Ammon's horn (tissue), 1 donor: ENCODE measurements at regions not wholly inside any gene's neighbourhood (a gene's known extent, or its start where the extent isn't known, plus 50 kb on each side); places are given as distances from the start of the nearest gene placed in this dataset.
A peak's percentile ranks its signal among the peaks of the same experiment; 100 is the strongest.

ENCODE experiments used
- DNase-seq: peaks from one replicate; pipeline ENCODE4 v3.0.0-alpha.2; 2016; ENCODE audit warnings: low spot score

DNA sequence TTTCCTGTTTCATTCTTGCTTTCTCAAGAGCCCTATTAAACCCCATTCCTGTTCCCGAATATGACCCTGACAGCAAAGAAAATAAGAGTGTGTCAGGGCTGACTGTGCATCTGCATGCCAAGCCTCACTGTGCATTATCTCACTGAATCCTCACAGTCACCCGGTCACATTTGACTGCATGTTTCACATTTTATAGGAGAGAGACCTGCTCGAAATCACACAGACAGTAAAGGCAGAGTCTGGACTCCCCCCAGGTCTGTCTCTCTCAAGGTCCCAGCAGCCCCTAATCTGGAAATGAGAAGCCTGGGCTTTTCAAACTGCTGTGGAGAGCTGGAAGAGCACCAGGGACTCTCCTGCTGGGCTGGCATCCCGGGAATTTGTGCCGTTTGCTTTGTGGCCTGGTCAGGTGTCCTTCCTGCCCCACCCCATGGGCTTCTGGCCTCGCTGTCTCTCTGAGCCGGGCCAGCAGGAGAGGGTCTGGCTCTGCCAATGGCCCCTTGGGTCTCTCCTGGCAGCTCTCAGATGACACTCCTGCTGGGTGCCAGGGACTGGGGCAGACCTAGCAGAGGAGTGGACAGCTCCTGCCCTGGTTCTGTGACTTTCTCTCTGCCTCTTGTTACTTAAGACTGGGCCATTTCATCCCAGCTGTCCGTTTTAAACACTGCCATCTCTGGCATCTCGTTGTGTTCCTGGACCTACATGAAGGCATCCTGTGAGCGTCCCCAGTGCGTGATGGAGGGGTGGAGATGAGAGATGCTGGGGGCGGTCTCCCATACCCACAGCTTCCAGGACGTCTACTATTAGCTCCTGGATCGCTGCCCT lies 173.6 kb downstream of the ARHGAP12 start:
- DNase-seq: no peak

- no peak for DNase-seq
These were observed 174.9 kb downstream of the ARHGAP12 start for GRCh38 chr10:31753681-31754080.

GRCh38 chr10:31752170-31752569 lies 176.5 kb downstream of the ARHGAP12 start:
- DNase-seq: no peak

DNA sequence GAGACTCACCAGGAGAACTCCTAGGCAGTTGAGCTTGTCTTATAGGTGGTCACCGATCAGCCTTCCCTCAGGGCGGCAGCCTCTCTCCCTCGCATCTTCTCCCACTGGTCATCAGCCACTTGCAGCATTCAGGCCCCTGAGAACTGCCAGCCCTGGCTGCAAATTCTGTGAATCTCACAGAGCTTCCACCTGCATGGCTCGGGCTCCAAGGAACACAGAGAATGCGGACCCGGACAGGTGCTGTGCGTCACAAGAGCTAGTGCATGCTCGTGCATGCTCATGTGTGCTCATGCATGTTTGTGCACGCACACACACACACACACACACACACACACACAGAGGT lies 176.9 kb downstream of the ARHGAP12 start:
- DNase-seq: no peak

DNA sequence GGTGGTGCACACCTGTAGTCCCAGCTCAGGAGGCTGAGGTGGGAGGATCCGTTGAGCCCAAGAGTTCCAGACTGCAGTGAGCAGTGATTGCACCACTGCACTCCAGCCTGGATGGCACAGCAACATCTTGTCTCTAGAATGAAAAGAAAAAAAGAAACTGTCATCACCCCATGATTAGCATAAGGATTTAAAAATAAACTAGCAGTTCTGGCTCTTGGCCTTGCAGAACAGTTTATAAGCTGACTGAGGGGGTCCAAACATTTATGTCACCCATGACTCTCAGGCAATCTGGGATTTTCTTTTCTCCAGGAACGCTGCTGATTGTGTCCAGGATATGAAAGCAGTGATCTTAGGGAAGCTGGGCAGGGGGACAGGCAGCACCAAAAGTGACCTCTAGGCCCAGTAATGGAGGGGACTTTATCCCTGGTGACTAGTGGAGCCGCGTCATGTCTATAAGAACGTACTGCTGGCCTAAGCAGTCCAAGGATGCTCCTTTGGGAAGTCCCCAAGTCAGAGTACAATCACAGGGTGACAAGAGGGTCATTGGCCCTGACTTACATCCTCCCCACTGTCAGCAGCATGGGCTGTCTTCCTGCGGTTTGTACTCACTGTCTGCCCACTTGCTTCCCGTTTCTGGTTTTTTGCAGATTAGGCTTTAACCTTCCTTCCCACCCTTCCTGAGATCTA lies 177.4 kb downstream of the ARHGAP12 start:
- DNase-seq: peak; percentile 70

DNA sequence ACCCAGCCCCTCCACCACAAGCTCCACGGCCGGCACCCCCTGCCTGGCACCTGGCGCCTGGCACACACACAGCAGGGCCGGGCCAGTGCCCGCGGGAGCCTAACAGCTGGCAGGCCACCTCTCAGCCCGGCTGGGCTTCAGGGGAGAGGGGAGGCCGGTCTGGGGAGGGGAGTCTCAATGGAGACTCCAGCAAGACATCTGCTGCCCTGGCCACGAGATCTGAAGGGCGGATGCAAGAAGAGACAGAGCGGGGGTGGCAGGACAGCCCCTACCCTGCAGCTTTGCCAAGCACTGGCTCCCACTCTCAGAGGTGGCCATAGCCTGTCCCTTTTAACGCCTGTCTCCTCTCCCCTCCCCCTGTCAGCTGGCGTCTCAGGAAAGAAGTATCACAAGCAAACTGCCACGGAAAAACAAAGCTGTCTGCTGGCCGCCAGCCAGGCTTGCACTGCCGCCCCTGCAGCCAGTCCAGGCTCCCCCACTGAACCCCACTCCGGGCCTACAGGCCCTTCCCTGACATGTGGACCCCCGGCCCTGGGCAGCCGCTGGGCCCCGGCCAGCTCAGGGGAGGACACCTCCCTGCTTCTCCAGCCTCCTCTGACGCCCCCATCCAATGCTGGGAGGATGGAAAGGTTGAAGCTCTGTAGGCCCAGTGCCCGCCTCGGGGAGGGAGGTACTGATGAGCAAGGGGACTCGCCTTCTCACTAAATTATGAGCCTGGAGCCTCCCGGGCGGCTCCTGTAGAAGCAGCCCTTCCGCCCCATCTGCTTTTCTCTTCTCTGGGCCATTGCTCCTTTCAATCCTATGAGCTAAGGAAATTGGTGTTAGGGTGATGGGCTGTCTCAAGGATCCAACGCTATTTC lies 178.4 kb downstream of the ARHGAP12 start:
- DNase-seq: peak; percentile 79

DNA sequence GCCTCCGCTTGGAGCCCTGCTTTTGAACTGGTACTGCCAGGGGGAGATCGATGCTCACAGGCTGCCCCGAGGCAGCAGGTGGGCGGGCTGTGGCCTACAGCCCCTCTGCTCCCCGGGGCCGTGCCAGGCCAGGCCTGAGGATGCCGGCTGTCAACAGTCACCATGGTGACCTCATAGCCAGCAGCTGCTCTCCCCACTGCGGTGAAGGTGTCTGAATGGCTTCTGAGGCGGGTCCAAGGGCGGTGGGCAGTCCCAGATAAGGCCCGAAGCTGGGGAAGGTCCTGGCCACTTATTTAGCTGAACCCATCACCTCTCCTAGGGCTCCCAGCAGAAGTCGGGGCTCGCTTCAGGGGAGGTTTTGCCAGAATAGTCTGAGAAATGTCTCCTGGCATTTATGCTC lies 179.3 kb downstream of the ARHGAP12 start:
- DNase-seq: no peak

GRCh38 chr10:31745612-31746376 lies 182.8 kb downstream of the ARHGAP12 start:
- DNase-seq: no peak

- no peak for DNase-seq
These were observed 184.6 kb downstream of the ARHGAP12 start for GRCh38 chr10:31744025-31744424.

DNA sequence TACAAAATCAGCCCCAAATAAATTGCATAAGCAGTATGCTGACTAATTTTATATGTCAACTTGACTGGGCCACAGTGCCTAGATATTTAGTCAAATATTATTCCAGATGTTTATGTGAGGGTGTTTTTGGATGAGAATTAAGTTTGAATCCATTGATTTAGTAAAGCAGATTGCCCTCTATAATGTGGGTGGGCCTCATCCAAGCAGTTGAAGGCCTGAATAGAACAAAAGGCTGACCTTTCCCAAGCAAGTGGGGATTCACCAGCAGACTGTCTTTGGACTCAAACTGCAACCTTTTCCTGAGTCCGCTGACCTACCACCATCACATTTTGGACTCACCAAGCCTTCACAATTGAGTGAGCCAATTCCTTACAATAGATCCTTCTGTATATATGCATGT lies 186.4 kb downstream of the ARHGAP12 start:
- no peak for DNase-seq

- no peak for DNase-seq
These were observed 187.2 kb downstream of the ARHGAP12 start for GRCh38 chr10:31741473-31741872.

DNA sequence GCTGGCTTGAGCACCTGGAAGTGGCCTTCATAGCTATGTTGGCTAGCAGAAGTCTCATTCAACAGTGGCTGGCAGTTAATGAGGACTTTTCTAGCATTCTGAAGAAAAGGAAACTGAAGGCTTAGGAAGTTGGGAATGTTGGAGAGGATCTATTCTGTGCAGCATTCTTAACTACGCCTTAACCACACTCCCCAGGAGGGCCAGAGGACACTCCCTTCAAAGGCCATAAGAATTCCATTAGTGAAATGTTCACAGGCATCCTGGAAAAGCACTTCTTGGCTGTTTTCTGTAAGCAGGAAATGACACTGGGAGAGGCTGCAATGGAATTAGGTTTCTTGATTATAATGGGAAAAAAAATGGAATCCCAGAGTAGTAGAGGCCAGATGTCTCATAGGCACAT lies 188.9 kb downstream of the ARHGAP12 start:
- no peak for DNase-seq

DNA sequence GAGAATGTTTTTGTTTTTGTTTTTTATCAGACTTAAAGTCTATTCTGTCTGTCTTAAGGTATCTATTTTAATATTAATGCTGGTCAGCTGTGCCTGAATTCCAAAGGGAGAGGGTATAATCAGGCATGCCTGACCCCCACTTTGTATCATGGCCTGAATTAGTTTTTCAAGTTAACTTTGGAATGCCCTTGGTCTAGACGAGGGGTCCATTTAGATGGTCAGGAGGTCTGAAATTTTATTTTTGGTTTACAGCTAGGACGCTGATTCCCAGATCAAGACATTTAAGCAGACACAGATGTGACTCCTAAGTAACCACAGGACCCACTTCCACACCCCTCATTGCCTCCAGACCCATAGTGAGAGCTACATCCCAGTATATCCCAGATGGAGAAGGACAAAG lies 189.5 kb downstream of the ARHGAP12 start:
- DNase-seq: no peak

GRCh38 chr10:31731711-31732110 lies 196.9 kb downstream of the ARHGAP12 start:
- DNase-seq: no peak

GRCh38 chr10:31730776-31731175 lies 197.9 kb downstream of the ARHGAP12 start:
- no peak for DNase-seq

DNA sequence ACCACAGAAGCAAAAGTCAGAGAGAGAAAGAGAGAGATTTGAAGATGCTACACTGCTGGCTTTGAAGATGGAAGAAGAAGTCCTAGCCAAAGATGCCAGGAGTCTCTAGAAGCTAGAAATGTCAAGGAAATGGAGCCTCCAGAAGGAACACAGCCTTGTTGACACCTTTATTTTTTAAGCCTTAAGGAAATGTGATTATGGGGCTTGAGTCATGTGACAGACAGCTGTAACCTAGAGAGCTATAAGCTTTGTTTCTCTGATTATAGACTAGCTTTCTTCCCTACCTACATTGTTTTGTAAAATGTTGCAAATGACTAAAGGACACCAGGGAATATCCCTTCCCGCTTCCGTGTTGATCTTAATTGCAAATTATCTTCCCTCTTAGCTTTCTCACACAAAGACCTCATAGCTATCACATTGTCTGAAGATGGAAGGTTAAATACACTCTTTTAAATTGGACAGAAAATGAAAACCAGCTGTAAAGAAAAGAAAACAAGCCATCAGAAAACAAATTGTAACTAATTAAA lies 199.9 kb downstream of the ARHGAP12 start:
- DNase-seq: no peak

DNA sequence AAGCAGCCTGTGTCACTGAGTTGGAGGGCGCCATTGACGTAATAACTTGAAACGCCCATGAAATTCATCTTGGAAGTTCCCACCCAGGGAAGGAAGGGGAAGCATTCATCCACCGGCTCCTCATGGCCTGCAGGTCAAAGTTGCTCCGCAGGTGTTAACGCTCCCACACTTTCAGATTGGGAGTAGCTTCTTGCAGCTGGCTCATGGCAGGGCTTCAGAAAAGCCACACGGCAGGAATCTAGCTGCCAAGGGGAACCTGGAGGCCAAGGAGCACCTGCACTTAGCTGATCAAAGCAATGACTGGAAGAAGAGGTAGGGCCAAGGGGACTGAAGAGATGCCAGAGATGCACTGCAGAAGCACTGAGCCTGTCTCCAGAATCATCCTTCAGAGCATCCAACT lies 203.2 kb downstream of the ARHGAP12 start:
- no peak for DNase-seq

- DNase-seq: peak; percentile 51
These were observed 204.3 kb downstream of the ARHGAP12 start for GRCh38 chr10:31724296-31724695.

GRCh38 chr10:31723106-31723750 lies 205.4 kb downstream of the ARHGAP12 start:
- peak; percentile 27 for DNase-seq

DNA sequence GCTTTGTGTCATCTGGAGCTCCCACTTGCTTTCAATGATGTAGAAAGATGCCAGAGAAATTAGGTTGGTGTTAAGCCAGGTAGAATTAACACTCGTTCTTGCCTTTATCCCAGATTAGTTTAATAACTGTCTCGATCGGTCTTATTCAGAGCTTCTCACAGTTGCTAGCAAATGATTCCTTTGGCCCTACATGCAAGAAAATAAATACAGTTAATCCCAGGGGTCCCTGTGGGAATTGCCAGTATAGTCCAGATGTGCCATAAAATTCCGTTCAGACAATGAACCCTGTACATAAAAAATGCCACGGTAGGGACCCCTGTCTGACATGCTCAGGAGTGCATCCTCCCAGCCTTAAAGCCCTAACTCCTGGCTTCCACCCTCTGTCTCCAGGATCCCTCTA lies 207.5 kb downstream of the ARHGAP12 start:
- DNase-seq: no peak

GRCh38 chr10:31720546-31720945 lies 208.1 kb downstream of the ARHGAP12 start:
- DNase-seq: no peak
